ENCODE measurements at regions not wholly inside any gene's neighbourhood (a gene's known extent, or its start where the extent isn't known, plus 50 kb on each side); places are given as distances from the start of the nearest gene placed in this dataset.

GRCh38 chr4:31620476-31620875 lies 900.3 kb downstream of the PCDH7 start:
- DNase-seq (ENCODE audit: low read depth), result no peak

DNA sequence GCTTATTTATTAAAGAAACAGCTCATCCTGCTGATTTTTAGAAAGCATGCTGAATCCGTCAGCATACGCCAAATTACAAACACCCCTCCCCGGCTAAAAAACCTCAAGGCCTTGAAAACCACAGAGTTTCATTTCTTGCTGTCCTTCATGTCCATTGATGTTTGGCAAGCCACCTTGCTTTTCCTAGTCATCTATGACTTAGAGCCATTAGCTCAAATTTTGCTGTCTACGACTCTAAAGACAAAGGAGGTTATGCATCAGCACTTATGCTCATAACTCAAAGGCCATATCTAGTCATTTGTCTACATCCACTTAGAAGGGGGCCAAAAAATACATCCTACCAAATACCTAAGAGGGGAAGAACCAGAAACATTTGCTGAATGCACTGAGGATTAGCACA lies 925.1 kb downstream of the PCDH7 start:
- DNase-seq (ENCODE audit: low read depth), result no peak

DNA sequence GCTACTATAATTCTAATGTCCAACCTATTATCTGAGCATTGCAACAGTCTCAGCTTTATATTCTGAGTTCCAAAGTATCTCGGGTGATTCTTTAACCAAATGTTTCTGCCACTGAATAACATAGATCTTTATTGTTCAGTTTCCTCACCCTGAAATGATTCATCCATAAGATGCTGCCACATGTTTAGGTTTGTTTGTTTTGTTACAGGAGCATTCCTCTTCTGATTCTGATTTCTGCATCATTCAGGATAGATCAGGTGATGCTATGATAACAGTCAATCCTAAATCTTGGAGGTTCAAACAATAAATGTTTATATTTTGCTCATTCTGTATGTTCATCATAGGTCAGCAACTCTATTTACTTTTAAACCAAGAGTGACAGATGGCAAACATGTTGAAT lies 927.6 kb downstream of the PCDH7 start:
- no peak for DNase-seq (ENCODE audit: low read depth)

DNA sequence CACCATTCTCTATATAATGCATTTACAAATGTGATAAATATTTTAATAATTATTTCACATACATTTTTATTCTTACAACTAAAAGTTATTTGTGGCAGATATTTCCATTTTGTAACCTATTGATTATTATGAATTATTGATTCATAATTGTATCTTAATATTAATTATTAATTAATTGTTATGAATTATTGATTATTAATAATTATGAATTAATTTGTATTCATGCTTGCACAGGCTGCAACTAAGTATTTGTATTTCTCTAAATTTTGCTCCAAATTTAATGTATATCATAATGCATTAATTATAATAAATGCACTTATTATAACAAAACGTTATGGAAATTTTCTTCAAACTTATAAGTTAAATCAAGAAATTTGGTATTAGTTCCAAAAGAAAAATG lies 929.7 kb downstream of the PCDH7 start:
- DNase-seq (ENCODE audit: low read depth), result no peak

DNA sequence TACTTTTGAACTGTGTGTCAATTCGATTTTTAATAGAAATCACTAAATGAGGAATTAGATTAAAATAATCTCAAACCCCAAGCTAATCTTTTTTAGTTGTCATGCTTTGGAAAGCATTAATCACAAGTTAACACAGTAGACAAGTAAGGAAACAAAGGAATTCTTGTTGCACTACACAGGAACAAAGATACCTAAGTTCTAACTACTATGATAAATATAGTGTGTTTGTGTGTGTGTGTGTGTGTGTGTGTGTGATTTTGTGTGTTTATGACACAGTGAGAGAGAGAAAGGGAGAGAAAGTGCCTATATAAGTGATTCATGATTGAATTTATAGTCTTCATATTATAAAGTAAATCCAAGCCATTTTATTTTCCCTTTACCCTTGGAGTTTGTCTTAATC lies 931.4 kb downstream of the PCDH7 start:
- no peak for DNase-seq (ENCODE audit: low read depth)

DNA sequence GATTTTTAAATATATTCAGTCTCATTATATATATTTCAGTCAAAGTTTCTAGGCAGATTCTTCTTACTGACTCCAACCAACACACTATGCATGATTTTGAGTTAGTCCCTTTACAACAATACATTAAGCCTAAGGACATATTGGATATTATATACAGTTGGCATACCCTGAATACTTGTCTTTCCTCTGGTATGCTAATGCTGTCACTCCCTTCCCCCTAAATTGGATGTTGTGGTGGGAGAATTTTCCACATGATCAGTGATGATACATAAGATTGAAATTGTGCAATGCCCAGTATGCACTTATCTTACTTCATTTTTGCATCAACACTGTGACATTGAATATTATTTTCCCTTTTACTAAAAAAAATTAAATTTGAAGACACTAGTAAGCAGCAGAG lies 935.2 kb downstream of the PCDH7 start:
- no peak for DNase-seq (ENCODE audit: low read depth)

DNA sequence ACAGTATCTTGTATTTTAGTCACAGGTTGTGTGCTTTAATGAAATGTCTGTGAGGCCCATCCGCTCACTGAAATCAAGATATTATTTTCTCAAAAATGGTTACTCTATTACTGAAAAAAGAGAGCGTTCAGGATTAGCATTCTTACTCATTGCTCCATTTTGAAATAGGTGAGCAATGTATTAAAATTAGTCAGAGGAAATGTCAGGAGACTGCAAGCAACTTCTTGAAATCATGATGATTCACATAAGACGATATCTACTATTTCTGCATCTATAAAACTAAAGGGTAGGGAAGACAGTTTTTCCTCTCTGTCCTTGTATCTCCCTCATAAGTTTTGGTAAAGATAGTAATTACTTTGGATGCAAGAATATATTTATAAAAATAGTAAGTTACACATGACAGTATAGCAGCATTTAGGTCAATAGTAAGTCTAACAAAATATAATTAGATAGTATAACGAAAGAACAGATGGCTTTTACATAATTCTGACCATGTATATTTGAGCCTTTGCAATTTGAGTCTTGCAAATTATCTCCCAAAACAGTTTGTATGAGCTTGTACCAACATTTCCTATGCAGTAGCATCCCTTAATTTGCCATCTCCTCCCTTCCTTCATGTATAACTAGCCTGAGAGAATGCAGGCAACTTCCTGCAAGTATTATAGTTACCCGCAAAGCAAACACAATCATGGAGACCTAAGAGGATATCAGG lies 937.8 kb downstream of the PCDH7 start:
- DNase-seq (ENCODE audit: low read depth), result no peak

GRCh38 chr4:31660916-31661315 lies 940.7 kb downstream of the PCDH7 start:
- DNase-seq (ENCODE audit: low read depth), result no peak

GRCh38 chr4:31662951-31663350 lies 942.8 kb downstream of the PCDH7 start:
- no peak for DNase-seq (ENCODE audit: low read depth)

DNA sequence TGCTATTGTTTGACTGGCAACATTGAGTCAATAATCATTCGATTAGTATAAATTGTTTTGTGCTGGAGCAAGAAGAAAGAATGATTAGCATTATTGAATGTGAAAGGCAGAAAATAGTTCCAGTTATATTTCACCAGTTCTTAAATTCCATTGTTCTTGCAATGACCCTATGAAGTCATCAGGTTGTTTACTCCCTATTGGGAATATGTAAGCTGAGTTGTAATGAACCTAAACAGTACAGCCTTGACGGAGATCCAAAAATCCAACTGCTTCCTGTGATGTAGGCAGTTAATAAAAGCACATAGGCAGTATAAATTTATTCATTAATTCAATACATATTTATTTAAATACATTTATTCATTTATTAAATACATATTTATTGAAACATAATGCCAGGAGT lies 947.5 kb downstream of the PCDH7 start:
- DNase-seq (ENCODE audit: low read depth), result no peak

- no peak for DNase-seq (ENCODE audit: low read depth)
Observed at GRCh38 chr4:31674313-31674947, 954.3 kb downstream of the PCDH7 start.

DNA sequence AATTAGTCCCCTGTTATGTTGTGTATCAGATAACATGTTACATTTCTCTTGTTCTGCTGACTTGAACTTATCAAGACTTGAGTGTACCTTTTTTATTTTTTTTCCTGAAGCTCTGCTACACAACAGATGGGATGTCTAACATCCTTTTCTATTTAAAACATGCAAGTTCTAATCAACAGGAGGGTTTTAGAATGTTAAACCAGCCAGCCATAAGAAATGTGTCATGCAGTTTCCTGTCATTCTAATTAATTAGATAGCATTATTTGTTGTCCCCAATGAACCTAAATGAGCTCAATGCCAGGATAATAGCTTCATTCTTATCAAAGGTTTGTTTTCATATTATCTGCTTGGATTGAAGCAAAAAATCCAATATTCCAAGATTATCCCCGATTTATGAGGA lies 958.2 kb downstream of the PCDH7 start:
- DNase-seq (ENCODE audit: low read depth), result no peak

DNA sequence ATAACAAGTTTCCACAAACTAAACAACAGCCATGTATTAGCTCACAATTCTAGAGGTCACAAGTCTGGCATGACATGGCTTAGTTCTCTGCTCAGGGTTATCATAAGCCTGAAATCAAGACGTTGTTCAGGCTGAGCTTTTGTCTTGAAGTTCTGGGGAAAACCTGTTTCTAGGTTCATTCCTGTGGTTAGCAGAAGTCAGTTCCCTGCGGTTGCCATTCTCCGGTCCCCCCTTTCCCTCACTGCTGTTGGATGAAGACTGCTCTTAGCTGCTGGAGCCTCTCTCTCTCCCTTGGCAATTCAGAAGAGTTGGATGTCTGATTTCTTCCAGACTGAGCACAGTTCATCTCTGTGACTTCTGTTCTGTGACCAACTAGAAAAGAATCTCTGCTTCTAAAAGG lies 962.6 kb downstream of the PCDH7 start:
- DNase-seq (ENCODE audit: low read depth), result no peak

GRCh38 chr4:31687717-31688342 lies 967.7 kb downstream of the PCDH7 start:
- DNase-seq (ENCODE audit: low read depth), result no peak

DNA sequence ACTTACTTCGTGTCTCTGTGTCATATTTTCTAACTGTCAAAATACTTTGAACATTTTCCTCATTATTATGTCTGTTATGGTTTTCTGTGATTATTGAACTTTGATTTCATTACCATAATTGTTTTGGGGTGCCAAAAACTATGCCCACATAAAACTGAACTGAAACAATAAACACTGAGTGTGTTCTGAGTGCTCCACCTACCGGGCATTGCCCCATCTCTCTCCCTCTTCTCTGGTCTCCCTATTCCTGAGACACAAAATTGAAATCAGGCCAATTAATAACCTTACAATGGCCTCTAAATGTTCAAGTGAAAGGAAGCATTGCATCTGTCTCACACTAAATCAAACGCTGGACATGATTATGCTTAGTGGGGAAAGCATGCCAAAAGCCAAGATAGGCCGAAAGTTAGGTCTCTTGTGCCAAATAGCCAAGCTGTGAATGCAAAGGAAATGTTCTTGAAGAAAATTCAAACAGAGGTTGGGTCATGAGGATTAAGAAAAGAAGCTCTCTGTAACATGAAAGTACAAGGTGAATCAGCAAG lies 972.3 kb downstream of the PCDH7 start:
- DNase-seq (ENCODE audit: low read depth), result no peak

- DNase-seq (ENCODE audit: low read depth), result no peak
Observed at GRCh38 chr4:31701256-31701655, 981.1 kb downstream of the PCDH7 start.

DNA sequence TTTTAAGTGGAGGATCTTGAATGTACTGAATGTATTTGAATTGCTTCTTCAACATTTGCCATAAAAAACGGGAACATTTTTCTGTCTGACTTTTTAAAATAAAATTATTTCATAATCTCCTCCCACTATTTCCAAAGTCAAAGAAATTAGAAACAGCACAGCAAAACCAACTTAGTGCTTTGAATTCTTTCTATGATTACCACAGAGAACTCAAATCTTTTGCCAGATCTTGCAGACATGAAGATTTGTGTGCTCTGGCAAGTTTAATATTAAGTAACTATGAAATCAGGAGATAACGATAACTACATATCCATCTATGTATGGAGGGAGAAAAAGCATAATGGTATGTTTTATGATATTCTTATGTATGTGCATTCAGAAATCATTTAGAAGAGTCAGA lies 982.2 kb downstream of the PCDH7 start:
- DNase-seq (ENCODE audit: low read depth), result no peak

DNA sequence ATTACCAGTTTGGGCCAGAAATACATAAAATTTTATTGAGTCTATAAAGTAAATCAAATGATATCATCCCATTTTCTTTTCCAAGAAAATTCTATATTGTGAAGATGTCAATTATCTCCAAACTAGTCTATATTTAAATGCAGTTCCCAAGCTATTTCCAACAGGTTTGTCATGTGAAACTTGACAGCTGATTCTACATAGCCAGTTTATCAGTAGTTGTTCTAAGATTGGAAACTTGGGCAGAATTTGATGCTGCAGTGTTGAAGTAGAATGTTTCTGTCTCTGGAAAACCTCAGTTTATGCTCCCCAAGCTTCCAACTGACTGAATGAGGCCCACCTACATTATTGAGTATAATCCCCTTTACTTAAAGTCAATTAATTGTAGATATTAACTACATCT lies 994.1 kb downstream of the PCDH7 start:
- DNase-seq (ENCODE audit: low read depth), result no peak

DNA sequence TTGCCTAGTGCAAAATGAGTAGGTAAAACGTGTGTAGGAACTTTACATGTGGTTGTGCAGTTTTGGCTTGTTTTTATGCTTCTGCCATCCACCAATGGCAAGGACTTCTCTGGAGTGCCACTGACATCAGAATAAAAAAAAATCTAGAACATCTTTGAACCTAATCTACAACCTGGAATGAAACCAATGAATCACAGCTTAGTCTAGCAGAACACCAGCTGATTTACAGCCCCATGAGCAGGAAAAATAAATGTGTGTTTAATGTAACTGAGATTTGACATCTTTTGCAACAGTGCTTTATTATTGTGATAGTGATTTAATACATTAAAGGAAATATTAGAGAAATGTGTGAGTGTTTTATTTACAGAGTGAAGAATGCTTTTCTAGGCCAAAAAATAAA lies 995.1 kb downstream of the PCDH7 start:
- DNase-seq (ENCODE audit: low read depth), result no peak

- no peak for DNase-seq (ENCODE audit: low read depth)
Observed at GRCh38 chr4:31727030-31727429, 1006.9 kb downstream of the PCDH7 start.

DNA sequence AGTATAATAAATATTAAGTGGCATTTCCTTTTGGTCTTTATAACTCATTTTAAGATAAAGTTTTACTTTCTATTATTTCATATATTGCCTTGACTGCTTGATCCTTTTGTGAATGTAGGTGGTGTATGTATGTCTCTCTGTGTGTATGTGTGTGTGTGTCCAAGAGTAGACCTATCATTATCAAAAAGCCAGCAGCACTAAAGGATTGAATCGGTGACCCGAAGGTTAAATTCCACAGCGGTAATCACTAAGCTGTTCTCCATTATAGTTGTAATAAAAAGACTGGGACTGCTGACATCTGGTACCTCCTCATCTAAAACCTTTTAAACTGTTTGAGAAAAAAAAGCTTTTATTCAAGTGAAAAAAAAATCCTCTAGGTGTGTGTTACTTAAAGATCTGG lies 1014.8 kb downstream of the PCDH7 start:
- no peak for DNase-seq (ENCODE audit: low read depth)

GRCh38 chr4:31737419-31737818 lies 1017.2 kb downstream of the PCDH7 start:
- DNase-seq (ENCODE audit: low read depth), result no peak

- DNase-seq (ENCODE audit: low read depth), result no peak
Observed at GRCh38 chr4:31741326-31741725, 1021.2 kb downstream of the PCDH7 start.

All from activated T-cell treated with anti-CD3 and anti-CD28 coated beads for 48 hours (primary cell).